WTC11 (cell line): ENCODE measurements at regions not wholly inside any gene's neighbourhood (a gene's known extent, or its start where the extent isn't known, plus 50 kb on each side); places are given as distances from the start of the nearest gene placed in this dataset.

Experiments
- ATAC-seq: fragments of 200-7000 bp; cut with Tn5 transposase; 2 replicates; pipeline ENCODE4 v1.10.0; 2021; ENCODE audit warnings: mild to moderate bottlenecking, moderate library complexity
- CTCF ChIA-PET: fragments of 300-600 bp; sonication (Branson Sonifier 250); formaldehyde crosslinking; loops from one replicate; lab custom pipeline; 2021; ENCODE audit warnings: antibody characterized with exemption; lab: Charles Lee
- POLR2A ChIA-PET: fragments of 350-600 bp; sonication (Branson Sonifier 250); formaldehyde crosslinking; loops from one replicate; lab custom pipeline; 2021; ENCODE audit warnings: antibody characterized with exemption; lab: Charles Lee
- DNase-seq: peaks from one replicate; pipeline ENCODE4 v3.0.0; 2021; ENCODE audit warnings: low spot score
- H3K27ac Mint-ChIP-seq: 2 replicates; pipeline ENCODE4 v1.8.0; 2021; ENCODE audit warnings: mixed read lengths
- H3K27me3 Mint-ChIP-seq: 2 replicates; pipeline ENCODE4 v1.8.0; 2021; ENCODE audit warnings: low read depth, mild to moderate bottlenecking, moderate library complexity, mixed read lengths
- H3K36me3 Mint-ChIP-seq: 2 replicates; pipeline ENCODE4 v1.8.0; 2021; ENCODE audit warnings: mixed read lengths
- H3K4me1 Mint-ChIP-seq: 2 replicates; pipeline ENCODE4 v1.8.0; 2022; ENCODE audit warnings: mixed read lengths
- H3K4me3 Mint-ChIP-seq: 2 replicates; pipeline ENCODE4 v1.8.0; 2021; ENCODE audit warnings: mild to moderate bottlenecking, moderate library complexity, mixed read lengths
- H3K9me3 Mint-ChIP-seq: 2 replicates; pipeline ENCODE4 v1.8.0; 2021; ENCODE audit warnings: mixed read lengths
- AFF4 ChIP-seq: sonication (generic); formaldehyde crosslinking; IDR thresholded peaks from 2 replicates; pipeline ENCODE4 v1.8.1; 2023; ENCODE audit warnings: mild to moderate bottlenecking, missing genetic modification reagents, borderline replicate concordance
- ATF2 ChIP-seq: sonication (generic); formaldehyde crosslinking; IDR thresholded peaks from 2 replicates; pipeline ENCODE4 v1.8.1; 2022; ENCODE audit warnings: low read depth, missing genetic modification reagents, borderline replicate concordance
- ELF4 ChIP-seq: sonication (generic); formaldehyde crosslinking; IDR thresholded peaks from 2 replicates; pipeline ENCODE4 v1.8.1; 2022; ENCODE audit warnings: low read depth, mild to moderate bottlenecking, moderate library complexity, missing genetic modification reagents
- FOXJ3 ChIP-seq: sonication (generic); formaldehyde crosslinking; IDR thresholded peaks from 2 replicates; pipeline ENCODE4 v1.9.0; 2021; ENCODE audit warnings: missing genetic modification reagents, mild to moderate bottlenecking, borderline replicate concordance
- FOXK1 ChIP-seq: sonication (generic); formaldehyde crosslinking; IDR thresholded peaks from 2 replicates; pipeline ENCODE4 v1.8.0; 2022; ENCODE audit warnings: mild to moderate bottlenecking, moderate library complexity, missing genetic modification reagents
- GTF2I ChIP-seq: fragments of 250-450 bp; sonication (Bioruptor Pico); conservative IDR thresholded peaks from 2 replicates; pipeline ENCODE4 v1.4.0; 2021; ENCODE audit warnings: mild to moderate bottlenecking
- HMGA2 ChIP-seq: fragments of 250-450 bp; sonication (Bioruptor Pico); IDR thresholded peaks from 2 replicates; pipeline ENCODE4 v1.4.0; 2021; ENCODE audit warnings: mild to moderate bottlenecking, moderate library complexity
- HMGXB4 ChIP-seq: sonication (generic); formaldehyde crosslinking; IDR thresholded peaks from 2 replicates; pipeline ENCODE4 v1.8.1; 2023; ENCODE audit warnings: mild to moderate bottlenecking, moderate library complexity, missing genetic modification reagents
- IRF2 ChIP-seq: sonication (generic); formaldehyde crosslinking; IDR thresholded peaks from 2 replicates; pipeline ENCODE4 v1.8.0; 2022; ENCODE audit warnings: low read depth, missing genetic modification reagents, borderline replicate concordance
- KAT7 ChIP-seq: sonication (generic); formaldehyde crosslinking; IDR thresholded peaks from 2 replicates; pipeline ENCODE4 v1.8.1; 2023; ENCODE audit warnings: missing genetic modification reagents, mild to moderate bottlenecking, borderline replicate concordance
- NFATC4 ChIP-seq: fragments of 250-450 bp; sonication (Bioruptor Pico); IDR thresholded peaks from 2 replicates; pipeline ENCODE4 v1.9.0; 2021; ENCODE audit warnings: mild to moderate bottlenecking
- SMAD4 ChIP-seq: sonication (generic); formaldehyde crosslinking; IDR thresholded peaks from 2 replicates; pipeline ENCODE4 v1.8.0; 2022; ENCODE audit warnings: mild to moderate bottlenecking, missing genetic modification reagents
- ZNF512 ChIP-seq: sonication (generic); formaldehyde crosslinking; IDR thresholded peaks from 2 replicates; pipeline ENCODE4 v1.8.1; 2022; ENCODE audit warnings: missing genetic modification reagents, borderline replicate concordance
- TF ChIP-seq, protein P1 (sequence below): sonication (generic); formaldehyde crosslinking; IDR thresholded peaks from 2 replicates; pipeline ENCODE4 v1.8.1; 2023; ENCODE audit warnings: mild to moderate bottlenecking, missing genetic modification reagents
- TF ChIP-seq, protein P2 (sequence below): fragments of 250-450 bp; sonication (Bioruptor Pico); IDR thresholded peaks from 2 replicates; pipeline ENCODE4 v1.8.0; 2021; ENCODE audit warnings: mild to moderate bottlenecking

DNA sequence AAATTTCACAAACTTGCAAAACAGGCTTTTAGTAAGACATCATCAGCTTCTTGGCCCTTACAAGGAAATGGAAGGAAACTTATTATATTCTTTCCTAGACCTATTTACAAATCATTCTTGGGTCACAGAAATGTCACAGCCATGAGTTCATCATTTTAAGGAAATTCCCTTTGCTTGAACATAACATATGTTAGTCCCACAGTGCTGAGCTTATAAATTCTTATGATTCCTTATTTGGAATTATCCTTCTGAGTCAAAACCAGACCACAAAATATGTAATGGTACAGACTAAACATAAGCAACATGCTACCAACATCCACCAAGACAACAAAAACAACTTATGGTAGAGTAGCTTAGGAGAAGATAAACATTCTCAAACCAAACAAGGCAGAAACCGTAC is 236.9 kb upstream of the CTSO start (continued):
- TF ChIP-seq HMGXB4 (CRISPR knock-in tag) (no peak), ZNF512 (CRISPR knock-in tag) (no peak), SMAD4 (CRISPR knock-in tag) (no peak), NFATC4 (CRISPR knock-in tag) (no peak), KAT7 (CRISPR knock-in tag) (no peak)
- TF ChIP-seq, protein P1, sequence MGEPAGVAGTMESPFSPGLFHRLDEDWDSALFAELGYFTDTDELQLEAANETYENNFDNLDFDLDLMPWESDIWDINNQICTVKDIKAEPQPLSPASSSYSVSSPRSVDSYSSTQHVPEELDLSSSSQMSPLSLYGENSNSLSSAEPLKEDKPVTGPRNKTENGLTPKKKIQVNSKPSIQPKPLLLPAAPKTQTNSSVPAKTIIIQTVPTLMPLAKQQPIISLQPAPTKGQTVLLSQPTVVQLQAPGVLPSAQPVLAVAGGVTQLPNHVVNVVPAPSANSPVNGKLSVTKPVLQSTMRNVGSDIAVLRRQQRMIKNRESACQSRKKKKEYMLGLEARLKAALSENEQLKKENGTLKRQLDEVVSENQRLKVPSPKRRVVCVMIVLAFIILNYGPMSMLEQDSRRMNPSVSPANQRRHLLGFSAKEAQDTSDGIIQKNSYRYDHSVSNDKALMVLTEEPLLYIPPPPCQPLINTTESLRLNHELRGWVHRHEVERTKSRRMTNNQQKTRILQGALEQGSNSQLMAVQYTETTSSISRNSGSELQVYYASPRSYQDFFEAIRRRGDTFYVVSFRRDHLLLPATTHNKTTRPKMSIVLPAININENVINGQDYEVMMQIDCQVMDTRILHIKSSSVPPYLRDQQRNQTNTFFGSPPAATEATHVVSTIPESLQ (CRISPR knock-in tag): no peak
- TF ChIP-seq, all 79 proteins: peak for 0

DNA sequence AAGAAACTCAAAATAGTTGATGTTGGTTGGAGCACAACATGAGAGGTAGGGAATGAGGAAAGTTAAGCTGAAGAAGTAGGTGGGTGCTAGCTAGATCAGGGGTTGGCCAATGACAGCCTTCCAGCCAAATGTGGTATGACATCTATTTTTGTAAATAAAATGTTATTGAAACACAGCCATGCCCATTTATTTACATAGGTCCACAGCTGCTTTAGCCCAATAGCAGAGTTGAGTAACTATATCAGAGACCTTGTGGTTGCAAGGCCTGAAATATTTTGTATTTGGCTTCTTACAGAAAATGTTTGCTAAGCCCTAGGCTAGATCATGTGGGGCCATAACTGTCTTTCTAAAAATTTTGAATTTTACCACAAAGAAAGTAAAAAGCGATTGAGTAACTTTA is 234.9 kb upstream of the CTSO start:
- DNase-seq (no peak), ATAC-seq (no peak)
- TF ChIP-seq ELF4: no peak
- no peak for TF ChIP-seq HMGA2 (CRISPR knock-in tag)
- TF ChIP-seq ATF2 (CRISPR knock-in tag): no peak
- TF ChIP-seq AFF4 (CRISPR knock-in tag): no peak
- TF ChIP-seq HMGXB4 (CRISPR knock-in tag): no peak
- TF ChIP-seq, protein P2, sequence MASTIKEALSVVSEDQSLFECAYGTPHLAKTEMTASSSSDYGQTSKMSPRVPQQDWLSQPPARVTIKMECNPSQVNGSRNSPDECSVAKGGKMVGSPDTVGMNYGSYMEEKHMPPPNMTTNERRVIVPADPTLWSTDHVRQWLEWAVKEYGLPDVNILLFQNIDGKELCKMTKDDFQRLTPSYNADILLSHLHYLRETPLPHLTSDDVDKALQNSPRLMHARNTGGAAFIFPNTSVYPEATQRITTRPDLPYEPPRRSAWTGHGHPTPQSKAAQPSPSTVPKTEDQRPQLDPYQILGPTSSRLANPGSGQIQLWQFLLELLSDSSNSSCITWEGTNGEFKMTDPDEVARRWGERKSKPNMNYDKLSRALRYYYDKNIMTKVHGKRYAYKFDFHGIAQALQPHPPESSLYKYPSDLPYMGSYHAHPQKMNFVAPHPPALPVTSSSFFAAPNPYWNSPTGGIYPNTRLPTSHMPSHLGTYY: no peak
- TF ChIP-seq NFATC4 (CRISPR knock-in tag): no peak
- TF ChIP-seq FOXK1 (CRISPR knock-in tag): no peak
- TF ChIP-seq GTF2I (CRISPR knock-in tag): no peak
- TF ChIP-seq FOXJ3 (CRISPR knock-in tag): no peak
- no peak for TF ChIP-seq IRF2 (CRISPR knock-in tag)
- TF ChIP-seq, protein P1 (CRISPR knock-in tag): no peak
- Mint-ChIP-seq H3K4me3 (no peak overlapping the region), H3K27me3 (no peaks in the 10 kb centered on the region), H3K36me3 (no peaks in the 10 kb centered on the region), H3K27ac (no peak overlapping the region), H3K4me1 (peaks cover 15% of the 10 kb centered on the region), H3K9me3 (no peaks in the 10 kb centered on the region)
- ChIA-PET POLR2A (no interaction called here), CTCF (no interaction called here)
